K562 (cell line): ENCODE measurements at regions not wholly inside any gene's neighbourhood (a gene's known extent, or its start where the extent isn't known, plus 50 kb on each side); places are given as distances from the start of the nearest gene placed in this dataset.

Experiments
- FOXK1 ChIP-seq: sonication (generic); formaldehyde crosslinking; IDR thresholded peaks from 2 replicates; pipeline ENCODE4 v1.8.0; 2022; ENCODE audit warnings: missing genetic modification reagents, mild to moderate bottlenecking, borderline replicate concordance
- FOXP1 ChIP-seq: sonication (generic); formaldehyde crosslinking; IDR thresholded peaks from 2 replicates; pipeline ENCODE4 v1.8.0; 2022; ENCODE audit warnings: mild to moderate bottlenecking, missing genetic modification reagents
- NR1H2 ChIP-seq: sonication (generic); formaldehyde crosslinking; IDR thresholded peaks from 2 replicates; pipeline ENCODE4 v1.4.0; 2020; ENCODE audit warnings: mild to moderate bottlenecking, missing genetic modification reagents
- POLR2H ChIP-seq: IDR thresholded peaks from 2 replicates; pipeline ENCODE4 v1.6.1; 2016; ENCODE audit warnings: missing genetic modification characterization, low read depth, mild to moderate bottlenecking, control low read depth, missing compliant biosample characterization, moderate library complexity
- SMAD4 ChIP-seq: fragments of 250-450 bp; sonication (Bioruptor Pico); conservative IDR thresholded peaks from 2 replicates; pipeline ENCODE4 v1.8.0; 2021; ENCODE audit warnings: inconsistent platforms, mild to moderate bottlenecking, moderate library complexity
- ZNF354B ChIP-seq: fragments of 250-450 bp; sonication (Bioruptor Pico); IDR thresholded peaks from 2 replicates; pipeline ENCODE4 v1.4.0; 2020
- ZNF655 ChIP-seq: fragments of 250-450 bp; sonication (Bioruptor Pico); IDR thresholded peaks from 2 replicates; pipeline ENCODE4 v1.5.0; 2021
- TF ChIP-seq, protein P1 (sequence below): sonication (generic); formaldehyde crosslinking; IDR thresholded peaks from 2 replicates; pipeline ENCODE4 v1.8.1; 2023; ENCODE audit warnings: mild to moderate bottlenecking, missing genetic modification reagents
- TF ChIP-seq, protein P2 (sequence below): fragments of 250-450 bp; sonication (Bioruptor Pico); IDR thresholded peaks from 2 replicates; pipeline ENCODE4 v1.8.0; 2021; ENCODE audit warnings: moderate library complexity, mild to moderate bottlenecking, inconsistent platforms

GRCh38 chr20:56928007-56928406 is 298.9 kb downstream of the TFAP2C start (continued):
- TF ChIP-seq FOXK1 (CRISPR knock-in tag) (no peak), SMAD4 (CRISPR knock-in tag) (no peak), FOXP1 (CRISPR knock-in tag) (no peak), ZNF354B (CRISPR knock-in tag) (no peak), ZNF655 (no peak), NR1H2 (CRISPR knock-in tag) (no peak), POLR2H (no peak)
- TF ChIP-seq, protein P1, sequence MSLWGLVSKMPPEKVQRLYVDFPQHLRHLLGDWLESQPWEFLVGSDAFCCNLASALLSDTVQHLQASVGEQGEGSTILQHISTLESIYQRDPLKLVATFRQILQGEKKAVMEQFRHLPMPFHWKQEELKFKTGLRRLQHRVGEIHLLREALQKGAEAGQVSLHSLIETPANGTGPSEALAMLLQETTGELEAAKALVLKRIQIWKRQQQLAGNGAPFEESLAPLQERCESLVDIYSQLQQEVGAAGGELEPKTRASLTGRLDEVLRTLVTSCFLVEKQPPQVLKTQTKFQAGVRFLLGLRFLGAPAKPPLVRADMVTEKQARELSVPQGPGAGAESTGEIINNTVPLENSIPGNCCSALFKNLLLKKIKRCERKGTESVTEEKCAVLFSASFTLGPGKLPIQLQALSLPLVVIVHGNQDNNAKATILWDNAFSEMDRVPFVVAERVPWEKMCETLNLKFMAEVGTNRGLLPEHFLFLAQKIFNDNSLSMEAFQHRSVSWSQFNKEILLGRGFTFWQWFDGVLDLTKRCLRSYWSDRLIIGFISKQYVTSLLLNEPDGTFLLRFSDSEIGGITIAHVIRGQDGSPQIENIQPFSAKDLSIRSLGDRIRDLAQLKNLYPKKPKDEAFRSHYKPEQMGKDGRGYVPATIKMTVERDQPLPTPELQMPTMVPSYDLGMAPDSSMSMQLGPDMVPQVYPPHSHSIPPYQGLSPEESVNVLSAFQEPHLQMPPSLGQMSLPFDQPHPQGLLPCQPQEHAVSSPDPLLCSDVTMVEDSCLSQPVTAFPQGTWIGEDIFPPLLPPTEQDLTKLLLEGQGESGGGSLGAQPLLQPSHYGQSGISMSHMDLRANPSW = no peak
- TF ChIP-seq, protein P2, sequence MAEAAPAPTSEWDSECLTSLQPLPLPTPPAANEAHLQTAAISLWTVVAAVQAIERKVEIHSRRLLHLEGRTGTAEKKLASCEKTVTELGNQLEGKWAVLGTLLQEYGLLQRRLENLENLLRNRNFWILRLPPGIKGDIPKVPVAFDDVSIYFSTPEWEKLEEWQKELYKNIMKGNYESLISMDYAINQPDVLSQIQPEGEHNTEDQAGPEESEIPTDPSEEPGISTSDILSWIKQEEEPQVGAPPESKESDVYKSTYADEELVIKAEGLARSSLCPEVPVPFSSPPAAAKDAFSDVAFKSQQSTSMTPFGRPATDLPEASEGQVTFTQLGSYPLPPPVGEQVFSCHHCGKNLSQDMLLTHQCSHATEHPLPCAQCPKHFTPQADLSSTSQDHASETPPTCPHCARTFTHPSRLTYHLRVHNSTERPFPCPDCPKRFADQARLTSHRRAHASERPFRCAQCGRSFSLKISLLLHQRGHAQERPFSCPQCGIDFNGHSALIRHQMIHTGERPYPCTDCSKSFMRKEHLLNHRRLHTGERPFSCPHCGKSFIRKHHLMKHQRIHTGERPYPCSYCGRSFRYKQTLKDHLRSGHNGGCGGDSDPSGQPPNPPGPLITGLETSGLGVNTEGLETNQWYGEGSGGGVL (CRISPR knock-in tag) = no peak
- TF ChIP-seq, all 486 proteins: peak for 0
